Activated CD8-positive, alpha-beta T cell treated with anti-CD3 and anti-CD28 coated beads for 36 hours (primary cell): ENCODE measurements at regions not wholly inside any gene's neighbourhood (a gene's known extent, or its start where the extent isn't known, plus 50 kb on each side); places are given as distances from the start of the nearest gene placed in this dataset.

Experiments
- ATAC-seq: fragments of 200-7000 bp; cut with Tn5 transposase; one replicate; pipeline ENCODE4 v1.10.0; 2021; ENCODE audit warnings: mild to moderate bottlenecking, moderate library complexity
- CTCF ChIA-PET: fragments of 350-600 bp; sonication (Branson Sonifier 250); formaldehyde crosslinking; loops from one replicate; lab custom pipeline; 2021; ENCODE audit warnings: antibody characterized with exemption; lab: Charles Lee
- POLR2A ChIA-PET: fragments of 350-600 bp; sonication (Branson Sonifier 250); formaldehyde crosslinking; loops from one replicate; lab custom pipeline; 2021; ENCODE audit warnings: antibody characterized with exemption; lab: Charles Lee
- DNase-seq: peaks from one replicate; pipeline ENCODE4 v3.0.0-alpha.2; 2020
- H3K27ac Mint-ChIP-seq: one replicate; pipeline ENCODE4 v1.8.0; 2021; ENCODE audit warnings: mild to moderate bottlenecking, mixed read lengths
- H3K27me3 Mint-ChIP-seq: one replicate; pipeline ENCODE4 v1.8.0; 2021; ENCODE audit warnings: mixed read lengths
- H3K36me3 Mint-ChIP-seq: one replicate; pipeline ENCODE4 v1.8.0; 2021; ENCODE audit warnings: low read depth, mixed read lengths
- H3K4me1 Mint-ChIP-seq: one replicate; pipeline ENCODE4 v1.8.0; 2021; ENCODE audit warnings: low read depth, mixed read lengths
- H3K4me3 Mint-ChIP-seq: one replicate; pipeline ENCODE4 v1.8.0; 2021; ENCODE audit warnings: mild to moderate bottlenecking, moderate library complexity, mixed read lengths
- H3K9me3 Mint-ChIP-seq: one replicate; pipeline ENCODE4 v1.8.0; 2021; ENCODE audit warnings: mixed read lengths
- intact Hi-C: fragments of 100-400 bp; cut with micrococcal nuclease; formaldehyde crosslinking; loops from one replicate; pipeline ENCODE4 v1.10.0; 2022
- TF ChIP-seq, protein P1 (sequence below): fragments of 200-600 bp; IDR thresholded peaks from one replicate; pipeline ENCODE4 v1.8.0; 2022; ENCODE audit warnings: antibody characterized with exemption, mild to moderate bottlenecking

DNA sequence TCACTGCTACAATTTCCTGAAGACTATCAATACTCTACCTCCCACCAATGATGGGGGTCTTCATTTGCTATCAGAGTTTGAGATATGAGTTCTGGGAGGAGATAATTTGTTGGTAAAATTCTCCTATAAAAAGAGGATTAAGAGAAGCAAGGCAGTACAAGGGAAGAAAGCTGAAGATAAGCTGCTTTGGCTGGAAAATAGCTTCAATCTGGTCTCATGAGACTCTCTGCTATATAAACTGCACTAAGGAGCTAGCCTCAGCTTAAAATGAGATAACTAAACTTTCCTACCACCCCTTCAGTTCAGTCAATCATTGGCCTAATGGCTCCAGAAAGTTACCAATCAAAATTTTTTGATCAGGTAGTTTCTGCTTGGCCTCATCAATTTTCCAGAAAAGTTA lies 2105.0 kb downstream of the ARAP2 start:
- Mint-ChIP-seq H3K4me1 (no peaks in the 10 kb centered on the region), H3K4me3 (no peak overlapping the region), H3K36me3 (no peaks in the 10 kb centered on the region), H3K27me3 (no peaks in the 10 kb centered on the region), H3K9me3 (peaks cover 4% of the 10 kb centered on the region), H3K27ac (no peak overlapping the region)
- ATAC-seq (no peak), DNase-seq (no peak)
- ChIA-PET CTCF (interaction anchor here (0.6 kb wide), 1 partner anchor 16 kb away, joined by 3 read pairs; no protein-coding TSS in a partner anchor), POLR2A (no interaction called here)
- intact Hi-C loops: no loop called here
- TF ChIP-seq, protein P1, sequence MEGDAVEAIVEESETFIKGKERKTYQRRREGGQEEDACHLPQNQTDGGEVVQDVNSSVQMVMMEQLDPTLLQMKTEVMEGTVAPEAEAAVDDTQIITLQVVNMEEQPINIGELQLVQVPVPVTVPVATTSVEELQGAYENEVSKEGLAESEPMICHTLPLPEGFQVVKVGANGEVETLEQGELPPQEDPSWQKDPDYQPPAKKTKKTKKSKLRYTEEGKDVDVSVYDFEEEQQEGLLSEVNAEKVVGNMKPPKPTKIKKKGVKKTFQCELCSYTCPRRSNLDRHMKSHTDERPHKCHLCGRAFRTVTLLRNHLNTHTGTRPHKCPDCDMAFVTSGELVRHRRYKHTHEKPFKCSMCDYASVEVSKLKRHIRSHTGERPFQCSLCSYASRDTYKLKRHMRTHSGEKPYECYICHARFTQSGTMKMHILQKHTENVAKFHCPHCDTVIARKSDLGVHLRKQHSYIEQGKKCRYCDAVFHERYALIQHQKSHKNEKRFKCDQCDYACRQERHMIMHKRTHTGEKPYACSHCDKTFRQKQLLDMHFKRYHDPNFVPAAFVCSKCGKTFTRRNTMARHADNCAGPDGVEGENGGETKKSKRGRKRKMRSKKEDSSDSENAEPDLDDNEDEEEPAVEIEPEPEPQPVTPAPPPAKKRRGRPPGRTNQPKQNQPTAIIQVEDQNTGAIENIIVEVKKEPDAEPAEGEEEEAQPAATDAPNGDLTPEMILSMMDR: no peak

DNA sequence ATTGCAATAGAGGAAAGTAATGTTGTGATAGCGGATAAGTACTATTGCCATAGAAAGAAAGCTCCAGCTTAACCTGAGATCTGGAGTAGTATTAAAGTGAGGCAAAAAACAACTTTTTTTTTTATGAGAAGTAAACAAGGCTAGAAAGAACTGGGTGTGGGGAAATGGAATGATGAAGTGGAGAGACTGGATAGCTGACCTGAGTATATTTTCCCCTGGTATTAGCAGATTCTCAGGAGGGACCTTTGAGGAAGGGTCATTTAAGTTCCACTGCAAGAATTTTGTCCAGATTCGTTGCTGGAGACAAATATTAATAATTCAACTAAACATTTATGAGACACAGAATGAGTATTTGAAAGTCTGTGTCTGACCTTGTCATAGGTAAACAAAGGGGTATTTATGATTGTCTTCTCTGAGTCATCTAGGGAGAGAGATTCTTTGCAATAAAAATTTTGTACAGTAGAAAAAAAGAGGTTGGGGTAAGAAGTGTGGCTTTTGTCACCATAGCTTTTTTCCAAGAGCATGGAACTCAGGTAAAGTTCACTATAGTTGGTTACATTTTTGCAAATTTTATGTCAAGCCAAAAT lies 2095.9 kb downstream of the ARAP2 start:
- H3K27me3 Mint-ChIP-seq: no peaks in the 10 kb centered on the region
- H3K4me3 Mint-ChIP-seq: no peak overlapping the region
- ATAC-seq: no peak
- H3K4me1 Mint-ChIP-seq: no peaks in the 10 kb centered on the region
- H3K36me3 Mint-ChIP-seq: no peaks in the 10 kb centered on the region
- DNase-seq: no peak
- ChIA-PET POLR2A (no interaction called here), CTCF (no interaction called here)
- peaks cover 5% of the 10 kb centered on the region for H3K9me3 Mint-ChIP-seq
- TF ChIP-seq, protein P1: no peak
- intact Hi-C loops: no loop called here
- no peak overlapping the region for H3K27ac Mint-ChIP-seq

DNA sequence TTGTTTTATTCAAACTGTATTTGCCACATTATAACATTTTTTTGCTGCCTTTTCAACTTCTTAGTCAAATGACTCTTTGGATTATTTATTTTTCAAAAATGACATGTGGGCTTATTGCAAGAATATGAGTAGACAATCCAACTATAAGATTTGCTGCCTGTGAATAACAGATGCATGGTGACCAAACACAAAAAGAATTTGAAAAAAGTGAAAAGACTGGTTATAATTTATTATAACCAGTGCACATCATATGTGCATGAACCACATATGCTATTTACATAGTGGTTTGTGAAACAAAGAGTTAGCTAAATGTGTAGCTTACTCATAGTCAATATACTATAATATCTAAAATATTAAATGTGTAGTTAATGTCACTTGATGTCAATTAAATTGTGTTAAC lies 2086.8 kb downstream of the ARAP2 start:
- intact Hi-C loops: no loop called here
- H3K27me3 Mint-ChIP-seq: no peaks in the 10 kb centered on the region
- no peaks in the 10 kb centered on the region for H3K36me3 Mint-ChIP-seq
- ATAC-seq (no peak), DNase-seq (no peak)
- H3K4me1 Mint-ChIP-seq: no peaks in the 10 kb centered on the region
- TF ChIP-seq, protein P1: no peak
- ChIA-PET CTCF (no interaction called here), POLR2A (no interaction called here)
- no peak overlapping the region for H3K4me3 Mint-ChIP-seq
- H3K9me3 Mint-ChIP-seq: peaks cover 7% of the 10 kb centered on the region
- H3K27ac Mint-ChIP-seq: no peak overlapping the region

DNA sequence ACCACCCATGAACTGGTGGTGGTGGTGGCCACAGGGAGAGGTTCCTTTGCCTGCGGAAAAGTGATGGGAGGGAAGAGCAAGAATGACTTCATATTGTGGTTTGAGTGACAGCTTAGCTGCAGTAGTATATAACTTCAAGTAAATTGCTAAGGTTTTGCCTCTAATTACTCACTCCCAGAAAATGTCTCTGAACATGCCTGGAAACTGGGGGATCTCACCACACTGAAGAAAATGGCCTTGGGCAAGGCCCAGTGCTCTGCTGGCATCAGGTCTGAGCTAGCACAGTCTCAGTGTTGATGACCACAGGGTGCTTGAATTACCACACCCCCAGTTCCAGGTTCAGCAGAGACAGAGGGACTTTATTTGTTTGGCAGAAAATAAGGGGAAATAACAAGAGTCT lies 2085.4 kb downstream of the ARAP2 start:
- no peak overlapping the region for H3K4me3 Mint-ChIP-seq
- ATAC-seq (no peak), DNase-seq (no peak)
- H3K4me1 Mint-ChIP-seq: no peaks in the 10 kb centered on the region
- ChIA-PET POLR2A (no interaction called here), CTCF (interaction anchor here (0.7 kb wide), 1 partner anchor 53 kb away, joined by 4 read pairs; no protein-coding TSS in a partner anchor)
- no peaks in the 10 kb centered on the region for H3K36me3 Mint-ChIP-seq
- H3K27ac Mint-ChIP-seq: no peak overlapping the region
- peaks cover 7% of the 10 kb centered on the region for H3K9me3 Mint-ChIP-seq
- no peaks in the 10 kb centered on the region for H3K27me3 Mint-ChIP-seq
- TF ChIP-seq, protein P1: no peak
- intact Hi-C loops: no loop called here

DNA sequence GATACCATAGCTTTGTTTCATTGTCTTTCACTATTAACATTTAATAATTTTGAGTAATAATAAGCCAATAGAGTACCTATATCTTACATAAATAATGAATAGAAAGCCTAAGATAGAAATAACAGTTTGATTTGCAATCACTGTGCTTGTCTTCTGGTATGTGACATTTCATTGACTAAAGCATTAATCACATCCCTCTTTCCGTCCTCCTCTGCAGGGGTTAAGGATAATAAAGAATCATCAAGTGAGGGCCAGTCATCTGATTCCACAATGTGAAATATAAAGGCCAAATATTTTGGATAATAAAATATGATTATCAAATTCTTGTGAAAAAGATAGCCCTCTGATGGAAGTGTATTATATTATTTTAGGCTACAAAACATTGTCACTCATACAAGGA lies 2073.4 kb downstream of the ARAP2 start:
- H3K4me3 Mint-ChIP-seq: no peak overlapping the region
- DNase-seq (no peak), ATAC-seq (no peak)
- no peaks in the 10 kb centered on the region for H3K27me3 Mint-ChIP-seq
- no peaks in the 10 kb centered on the region for H3K4me1 Mint-ChIP-seq
- peaks cover 7% of the 10 kb centered on the region for H3K9me3 Mint-ChIP-seq
- H3K27ac Mint-ChIP-seq: no peak overlapping the region
- intact Hi-C loops: no loop called here
- H3K36me3 Mint-ChIP-seq: no peaks in the 10 kb centered on the region
- ChIA-PET POLR2A (no interaction called here), CTCF (no interaction called here)
- TF ChIP-seq, protein P1: no peak
